HFF-Myc (cell line): ENCODE measurements at regions not wholly inside any gene's neighbourhood (a gene's known extent, or its start where the extent isn't known, plus 50 kb on each side); places are given as distances from the start of the nearest gene placed in this dataset.

ENCODE experiments used
- DNase-seq: peaks from one replicate; pipeline ENCODE4 v3.0.0-alpha.2; 2011; ENCODE audit warnings: low read depth; ENCODE audit errors: extremely low read depth
- H3K4me3 ChIP-seq: replicated peaks from 2 replicates; pipeline ENCODE4 v1.5.1; 2011; ENCODE audit warnings: low read depth, mild to moderate bottlenecking, control low read depth, low read length
- CTCF ChIP-seq: IDR thresholded peaks from 2 replicates; pipeline ENCODE4 v1.5.1; 2012; ENCODE audit warnings: mild to moderate bottlenecking, low read depth, low read length, control low read depth; ENCODE audit errors: missing control alignments

- no peak overlapping the region for H3K4me3 ChIP-seq
- no peak for TF ChIP-seq CTCF
- DNase-seq = no peak
These were observed 307.7 kb upstream of the ARSJ start for GRCh38 chr4:114287079-114287696.

GRCh38 chr4:114296126-114296525 is 302.5 kb upstream of the UGT8 start:
- no peak for DNase-seq
- H3K4me3 ChIP-seq = no peak overlapping the region
- TF ChIP-seq CTCF = no peak

- H3K4me3 ChIP-seq = no peak overlapping the region
- no peak for TF ChIP-seq CTCF
- peak; percentile 12 for DNase-seq
These were observed 296.1 kb upstream of the UGT8 start for GRCh38 chr4:114302472-114302871.

GRCh38 chr4:114304046-114304445 is 294.6 kb upstream of the UGT8 start:
- no peak for TF ChIP-seq CTCF
- DNase-seq = no peak
- no peak overlapping the region for H3K4me3 ChIP-seq

- no peak for DNase-seq
- TF ChIP-seq CTCF = no peak
- H3K4me3 ChIP-seq = no peak overlapping the region
These were observed 294.0 kb upstream of the UGT8 start for GRCh38 chr4:114304567-114304966.

GRCh38 chr4:114306946-114307345 is 291.7 kb upstream of the UGT8 start:
- DNase-seq = no peak
- TF ChIP-seq CTCF = no peak
- no peak overlapping the region for H3K4me3 ChIP-seq
